ENCODE measurements at regions not wholly inside any gene's neighbourhood (a gene's known extent, or its start where the extent isn't known, plus 50 kb on each side); places are given as distances from the start of the nearest gene placed in this dataset.

DNA sequence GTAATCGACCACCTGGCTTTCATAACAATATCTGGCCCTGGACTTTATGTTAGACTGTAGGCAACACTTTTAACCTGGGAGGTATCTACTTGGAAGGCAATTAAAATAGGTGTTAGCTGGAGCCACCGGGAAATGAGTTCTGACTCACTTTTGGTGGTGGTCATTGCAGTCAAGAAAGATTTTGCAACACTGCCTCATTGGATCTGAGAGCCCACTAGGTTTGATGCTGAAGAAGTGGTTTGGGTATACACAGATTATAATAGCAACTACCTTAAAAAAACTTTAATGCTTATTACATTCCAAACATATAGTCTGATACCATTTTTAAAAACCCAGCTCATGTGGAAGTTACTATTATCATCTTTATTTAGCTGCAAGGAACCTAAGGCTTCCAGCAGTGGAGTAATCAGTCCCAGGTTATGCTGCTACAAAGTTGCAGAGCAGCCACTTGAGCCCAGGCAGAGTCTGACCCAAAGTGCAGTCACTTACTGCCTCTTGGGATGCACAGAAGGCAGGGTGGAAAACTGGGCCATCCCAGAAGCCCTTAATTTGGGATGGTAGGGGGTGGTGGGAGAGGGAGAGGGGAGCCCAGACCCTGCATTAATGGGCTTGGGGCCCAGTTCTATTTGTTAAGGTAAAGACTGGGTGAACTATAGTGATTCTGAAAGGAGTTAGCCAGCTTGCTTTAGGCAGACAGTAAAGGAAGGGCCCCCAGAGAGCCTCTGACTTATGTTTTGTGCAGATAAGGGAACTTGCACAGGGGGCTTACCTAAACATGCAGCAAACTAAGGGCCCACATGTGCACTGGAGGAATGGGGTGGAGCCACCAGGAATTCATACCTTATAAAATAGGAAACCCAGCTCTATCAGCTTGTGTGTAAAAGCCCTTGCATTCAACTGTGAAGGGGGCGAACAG, 149.4 kb downstream of the SNX19 start:
- POLR2A ChIA-PET, result no interaction called here
- CTCF ChIA-PET, result no interaction called here
- TF ChIP-seq NFRKB (IDR thresholded peaks at IDR 0.05), result no peak
- TF ChIP-seq SP1 (IDR thresholded peaks at IDR 0.05), result no peak
- no peak for TF ChIP-seq ELF4 (IDR thresholded peaks at IDR 0.05)
- no peak for TF ChIP-seq LEF1 (IDR thresholded peaks at IDR 0.05; ENCODE audit: borderline replicate concordance)
- TF ChIP-seq FOXM1 (IDR thresholded peaks at IDR 0.05; ENCODE audit: borderline replicate concordance), result no peak
- no peak for TF ChIP-seq SUZ12 (IDR thresholded peaks at IDR 0.05)
- TF ChIP-seq FOXA1 (IDR thresholded peaks at IDR 0.05), result no peak
- no peak for TF ChIP-seq L3MBTL2 (conservative IDR thresholded peaks at IDR 0.05)
- TF ChIP-seq, protein P1, sequence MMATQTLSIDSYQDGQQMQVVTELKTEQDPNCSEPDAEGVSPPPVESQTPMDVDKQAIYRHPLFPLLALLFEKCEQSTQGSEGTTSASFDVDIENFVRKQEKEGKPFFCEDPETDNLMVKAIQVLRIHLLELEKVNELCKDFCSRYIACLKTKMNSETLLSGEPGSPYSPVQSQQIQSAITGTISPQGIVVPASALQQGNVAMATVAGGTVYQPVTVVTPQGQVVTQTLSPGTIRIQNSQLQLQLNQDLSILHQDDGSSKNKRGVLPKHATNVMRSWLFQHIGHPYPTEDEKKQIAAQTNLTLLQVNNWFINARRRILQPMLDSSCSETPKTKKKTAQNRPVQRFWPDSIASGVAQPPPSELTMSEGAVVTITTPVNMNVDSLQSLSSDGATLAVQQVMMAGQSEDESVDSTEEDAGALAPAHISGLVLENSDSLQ (IDR thresholded peaks at IDR 0.05), result no peak
- no peak for TF ChIP-seq HDGF (IDR thresholded peaks at IDR 0.05; ENCODE audit: borderline replicate concordance)
- TF ChIP-seq CTBP1 (IDR thresholded peaks at IDR 0.05; ENCODE audit: borderline replicate concordance), result no peak
- TF ChIP-seq TARDBP (IDR thresholded peaks at IDR 0.05), result no peak
- TF ChIP-seq BHLHE40 (IDR thresholded peaks at IDR 0.05; ENCODE audit: borderline replicate concordance), result no peak
- TF ChIP-seq ZNF384 (IDR thresholded peaks at IDR 0.05), result no peak
- TF ChIP-seq FOXK2 (IDR thresholded peaks at IDR 0.05), result no peak
- no peak for TF ChIP-seq ARNT (IDR thresholded peaks at IDR 0.05)
- DNase-seq (ENCODE audit: extremely low spot score), result no peak

DNA sequence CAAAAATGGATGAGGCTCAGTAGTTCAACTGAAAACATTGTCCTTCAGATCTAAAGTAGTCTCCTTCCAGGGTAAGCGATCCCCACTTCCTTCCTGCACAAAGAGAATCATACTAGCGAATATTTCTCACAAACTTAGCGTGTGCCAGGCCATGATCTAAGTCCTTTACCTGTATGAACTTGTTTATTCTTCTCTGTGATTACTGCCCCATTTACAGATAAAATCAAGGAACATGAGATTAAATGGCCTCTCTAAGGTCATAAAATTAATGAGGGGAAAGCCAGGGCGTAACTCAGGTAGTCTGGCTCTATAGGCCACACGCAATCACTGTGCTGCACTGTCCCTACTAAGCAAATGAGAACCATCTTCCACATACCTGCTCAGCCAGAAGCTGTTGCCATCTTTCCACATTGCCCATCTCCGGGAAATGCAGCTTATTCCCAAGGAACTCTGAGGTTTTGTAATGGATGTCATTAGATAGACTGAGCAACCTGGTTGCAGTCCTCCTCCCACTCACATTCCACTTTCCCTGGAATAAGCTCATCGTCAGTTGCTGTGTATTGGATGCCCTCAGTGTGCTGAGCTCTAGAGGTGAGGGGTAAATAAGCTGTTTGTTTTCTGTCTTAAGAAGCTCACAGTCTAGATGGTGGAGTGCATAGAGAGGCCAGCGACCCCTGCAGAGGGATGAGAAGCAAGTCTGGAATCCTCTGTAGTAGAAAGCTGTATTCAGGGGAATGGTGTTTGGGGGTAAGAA, 146.3 kb downstream of the SNX19 start:
- TF ChIP-seq, protein P1 (IDR thresholded peaks at IDR 0.05), result no peak
- TF ChIP-seq ELF4 (IDR thresholded peaks at IDR 0.05) (no peak), HDGF (IDR thresholded peaks at IDR 0.05; ENCODE audit: borderline replicate concordance) (no peak), BHLHE40 (IDR thresholded peaks at IDR 0.05; ENCODE audit: borderline replicate concordance) (no peak), NFRKB (IDR thresholded peaks at IDR 0.05) (no peak), SUZ12 (IDR thresholded peaks at IDR 0.05) (no peak), TARDBP (IDR thresholded peaks at IDR 0.05) (no peak), SP1 (IDR thresholded peaks at IDR 0.05) (no peak), FOXK2 (IDR thresholded peaks at IDR 0.05) (no peak), FOXM1 (IDR thresholded peaks at IDR 0.05; ENCODE audit: borderline replicate concordance) (no peak), ARNT (IDR thresholded peaks at IDR 0.05) (no peak), CTBP1 (IDR thresholded peaks at IDR 0.05; ENCODE audit: borderline replicate concordance) (no peak), LEF1 (IDR thresholded peaks at IDR 0.05; ENCODE audit: borderline replicate concordance) (no peak)
- ChIA-PET POLR2A (no interaction called here), CTCF (no interaction called here)
- DNase-seq (ENCODE audit: extremely low spot score), result no peak

DNA sequence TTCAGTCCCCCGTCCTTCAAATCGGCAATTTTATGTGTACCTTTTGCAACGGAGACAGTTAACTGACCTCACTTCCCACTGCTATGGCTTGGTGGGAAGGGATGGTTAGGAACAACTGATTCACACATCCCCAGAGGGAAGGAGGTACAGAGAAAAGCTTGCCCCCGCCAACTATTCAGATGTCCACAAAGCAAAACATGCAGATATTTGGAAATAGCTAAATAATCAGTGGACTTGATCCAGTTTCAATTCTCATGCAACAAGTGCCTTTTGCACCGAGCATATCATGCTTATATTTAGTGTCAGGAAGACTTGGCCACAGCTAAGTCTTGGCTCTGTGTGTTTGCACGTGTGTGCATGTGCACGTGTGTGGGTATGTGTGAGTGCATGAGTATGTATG, 144.6 kb downstream of the SNX19 start:
- POLR2A ChIA-PET, result no interaction called here
- CTCF ChIA-PET, result no interaction called here
- DNase-seq (ENCODE audit: extremely low spot score), result no peak
- no peak for TF ChIP-seq ZNF384 (IDR thresholded peaks at IDR 0.05)
- no peak for TF ChIP-seq NFRKB (IDR thresholded peaks at IDR 0.05)
- TF ChIP-seq ELF4 (IDR thresholded peaks at IDR 0.05), result no peak
- TF ChIP-seq FOXM1 (IDR thresholded peaks at IDR 0.05; ENCODE audit: borderline replicate concordance), result no peak
- TF ChIP-seq TARDBP (IDR thresholded peaks at IDR 0.05), result no peak
- TF ChIP-seq, protein P1 (IDR thresholded peaks at IDR 0.05), result no peak
- no peak for TF ChIP-seq SP1 (IDR thresholded peaks at IDR 0.05)
- TF ChIP-seq ARNT (IDR thresholded peaks at IDR 0.05), result no peak
- TF ChIP-seq CTBP1 (IDR thresholded peaks at IDR 0.05; ENCODE audit: borderline replicate concordance), result no peak
- TF ChIP-seq FOXA1 (IDR thresholded peaks at IDR 0.05), result no peak
- no peak for TF ChIP-seq BHLHE40 (IDR thresholded peaks at IDR 0.05; ENCODE audit: borderline replicate concordance)
- no peak for TF ChIP-seq L3MBTL2 (conservative IDR thresholded peaks at IDR 0.05)
- no peak for TF ChIP-seq SUZ12 (IDR thresholded peaks at IDR 0.05)
- TF ChIP-seq HDGF (IDR thresholded peaks at IDR 0.05; ENCODE audit: borderline replicate concordance), result no peak
- no peak for TF ChIP-seq LEF1 (IDR thresholded peaks at IDR 0.05; ENCODE audit: borderline replicate concordance)
- no peak for TF ChIP-seq FOXK2 (IDR thresholded peaks at IDR 0.05)

DNA sequence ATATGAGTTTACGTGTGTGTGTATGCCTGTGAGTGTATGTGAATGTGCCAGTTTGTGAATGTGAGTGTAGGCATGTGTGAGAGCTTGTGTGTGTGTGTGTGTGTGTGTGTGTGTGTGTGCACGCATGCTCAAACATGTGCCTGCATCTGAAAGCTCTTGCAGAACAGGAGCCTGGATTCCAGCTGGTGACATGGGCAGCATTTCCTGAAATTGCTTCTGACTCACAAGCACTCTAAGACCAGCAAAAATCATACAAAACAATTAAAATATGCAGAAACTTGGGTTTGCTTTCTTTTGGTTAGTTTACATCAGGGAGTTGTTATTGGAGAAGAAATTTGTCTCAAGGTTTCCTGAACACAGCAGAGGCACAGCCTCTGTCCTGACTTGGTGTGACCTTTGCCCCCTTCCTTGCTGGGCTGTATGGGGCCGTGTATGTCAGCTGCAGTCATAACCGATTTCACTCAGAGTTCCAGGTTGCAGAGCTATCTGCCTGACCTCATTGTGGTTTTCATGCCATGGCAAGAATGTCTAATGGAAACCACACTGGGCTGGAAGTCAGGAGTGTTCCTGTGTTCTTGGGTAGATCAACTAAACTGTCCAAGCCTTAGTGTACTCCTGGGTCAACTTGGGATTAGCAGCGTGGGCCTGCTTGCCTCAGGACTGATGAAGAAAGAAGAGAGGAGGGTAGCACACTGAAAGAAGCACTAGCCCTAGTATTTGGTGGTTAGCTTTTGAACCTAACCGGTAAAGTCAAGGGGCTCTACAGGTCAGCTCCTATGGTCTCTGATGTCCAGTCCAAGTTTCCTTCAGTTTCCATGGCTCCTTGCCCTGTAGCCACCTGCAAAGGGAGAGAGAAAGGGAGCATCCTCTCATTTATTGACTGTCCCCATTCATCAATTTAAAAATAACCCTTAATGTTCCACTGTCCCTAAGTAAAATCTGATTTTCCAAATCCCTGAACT, 143.7 kb downstream of the SNX19 start:
- POLR2A ChIA-PET, result no interaction called here
- CTCF ChIA-PET, result no interaction called here
- TF ChIP-seq NFRKB (IDR thresholded peaks at IDR 0.05) (no peak), ZNF384 (IDR thresholded peaks at IDR 0.05) (no peak), LEF1 (IDR thresholded peaks at IDR 0.05; ENCODE audit: borderline replicate concordance) (no peak), HDGF (IDR thresholded peaks at IDR 0.05; ENCODE audit: borderline replicate concordance) (no peak), ELF4 (IDR thresholded peaks at IDR 0.05) (no peak), CTBP1 (IDR thresholded peaks at IDR 0.05; ENCODE audit: borderline replicate concordance) (no peak), TARDBP (IDR thresholded peaks at IDR 0.05) (no peak), ARNT (IDR thresholded peaks at IDR 0.05) (no peak), SP1 (IDR thresholded peaks at IDR 0.05) (no peak), FOXM1 (IDR thresholded peaks at IDR 0.05; ENCODE audit: borderline replicate concordance) (no peak), SUZ12 (IDR thresholded peaks at IDR 0.05) (no peak), FOXK2 (IDR thresholded peaks at IDR 0.05) (no peak), BHLHE40 (IDR thresholded peaks at IDR 0.05; ENCODE audit: borderline replicate concordance) (no peak), FOXA1 (IDR thresholded peaks at IDR 0.05) (no peak), L3MBTL2 (conservative IDR thresholded peaks at IDR 0.05) (no peak)
- TF ChIP-seq, protein P1 (IDR thresholded peaks at IDR 0.05), result no peak
- DNase-seq (ENCODE audit: extremely low spot score), result no peak

All from HEK293T (cell line).